ENCODE measurements at regions not wholly inside any gene's neighbourhood (a gene's known extent, or its start where the extent isn't known, plus 50 kb on each side); places are given as distances from the start of the nearest gene placed in this dataset.

DNA sequence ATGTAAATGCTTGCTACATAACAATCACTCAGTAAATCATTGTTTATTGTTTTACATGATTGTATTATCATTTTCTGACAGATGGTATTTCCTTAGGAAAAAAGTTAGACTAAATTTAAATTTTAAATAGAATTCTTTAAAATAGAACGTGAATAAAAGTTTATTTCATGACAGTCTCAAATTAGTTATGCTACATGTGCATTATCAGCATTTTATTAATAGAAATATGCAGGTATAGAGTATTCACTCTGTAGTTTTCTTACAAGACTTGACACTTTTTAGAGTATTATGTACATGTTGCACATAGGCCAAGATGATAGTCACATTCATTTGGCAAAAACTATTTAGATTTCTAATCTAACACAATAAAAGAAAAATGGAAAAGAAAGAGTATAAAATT is 213.3 kb upstream of the SPRY1 start:
- TF ChIP-seq CTCF (IDR thresholded peaks at IDR 0.05) (no peak), POLR2A (IDR thresholded peaks at IDR 0.05) (no peak)

All from testis (tissue), 2 donors.